GM19043 (cell line): ENCODE measurements at regions not wholly inside any gene's neighbourhood (a gene's known extent, or its start where the extent isn't known, plus 50 kb on each side); places are given as distances from the start of the nearest gene placed in this dataset.
"Not testable (repeated sequence)": the region's sequence is repeated elsewhere in the genome, so short reads cannot be mapped to it uniquely, and the experiment has no call there.

ENCODE experiments used
- ATAC-seq: cut with Tn5 transposase; IDR thresholded peaks from one replicate; pipeline ENCODE4 v1.9.1; 2021; ENCODE audit warnings: low read depth; ENCODE audit not compliant: unreplicated experiment

DNA sequence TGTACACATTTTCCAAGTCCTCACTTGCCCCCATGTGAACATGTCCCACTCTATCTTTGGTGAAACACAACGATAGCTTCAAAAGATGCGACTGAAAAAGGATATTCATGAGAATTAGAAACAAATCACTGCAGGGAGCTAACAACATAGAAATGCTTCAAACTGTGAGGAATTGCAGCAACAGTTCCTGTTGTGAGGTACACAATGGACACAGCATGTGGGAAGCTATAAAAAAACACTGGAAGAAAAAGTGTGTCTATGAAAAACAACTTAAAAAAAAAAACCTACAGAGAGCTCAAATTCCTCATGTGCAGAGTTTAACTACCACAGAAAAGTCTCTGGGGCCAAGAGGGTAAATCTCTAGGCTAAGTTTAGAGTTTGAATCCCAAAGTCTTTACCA lies 51.6 kb upstream of the BLTP1 start:
- ATAC-seq = no peak

DNA sequence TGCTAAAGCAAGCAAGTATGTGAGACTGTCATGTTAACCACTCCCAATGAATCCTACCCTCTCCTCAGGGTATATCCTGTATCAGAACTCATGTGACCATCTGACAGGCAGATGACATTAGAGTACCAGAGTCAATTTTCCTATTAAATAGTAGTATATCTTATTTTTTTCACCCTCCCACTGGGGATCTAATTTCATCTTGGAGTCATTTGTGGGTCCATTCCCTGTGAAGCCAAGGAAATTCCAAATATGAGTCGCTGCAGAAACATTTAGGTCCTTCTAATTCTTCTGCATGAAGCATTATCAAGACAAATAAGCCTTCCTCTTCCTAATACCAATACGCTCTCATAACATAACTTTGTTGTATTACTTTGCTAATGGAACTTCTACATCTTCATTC lies 52.2 kb upstream of the BLTP1 start:
- no peak for ATAC-seq

- no peak for ATAC-seq
These were observed 60.2 kb upstream of the BLTP1 start for GRCh38 chr4:122091836-122092405.

DNA sequence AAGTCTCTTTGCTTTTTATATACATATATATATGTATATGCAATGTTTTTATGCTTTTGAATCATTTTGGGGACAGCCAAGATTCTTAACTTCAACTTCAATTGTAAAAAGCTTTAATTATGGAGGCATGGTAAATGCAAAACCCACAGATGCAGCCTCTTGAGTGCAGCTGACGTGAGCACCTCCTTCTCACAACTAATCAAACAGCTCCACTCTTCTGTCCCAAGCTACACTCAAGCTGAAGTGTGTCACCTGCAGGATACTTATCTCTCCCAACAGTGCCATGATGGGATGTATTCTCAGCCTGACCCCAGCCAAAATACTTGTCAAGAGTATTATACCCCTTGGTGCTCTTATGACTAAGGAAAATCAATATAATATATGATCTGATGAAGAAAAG lies 60.7 kb upstream of the BLTP1 start:
- ATAC-seq = no peak

GRCh38 chr4:122090989-122091388 lies 61.1 kb upstream of the BLTP1 start:
- ATAC-seq = no peak

DNA sequence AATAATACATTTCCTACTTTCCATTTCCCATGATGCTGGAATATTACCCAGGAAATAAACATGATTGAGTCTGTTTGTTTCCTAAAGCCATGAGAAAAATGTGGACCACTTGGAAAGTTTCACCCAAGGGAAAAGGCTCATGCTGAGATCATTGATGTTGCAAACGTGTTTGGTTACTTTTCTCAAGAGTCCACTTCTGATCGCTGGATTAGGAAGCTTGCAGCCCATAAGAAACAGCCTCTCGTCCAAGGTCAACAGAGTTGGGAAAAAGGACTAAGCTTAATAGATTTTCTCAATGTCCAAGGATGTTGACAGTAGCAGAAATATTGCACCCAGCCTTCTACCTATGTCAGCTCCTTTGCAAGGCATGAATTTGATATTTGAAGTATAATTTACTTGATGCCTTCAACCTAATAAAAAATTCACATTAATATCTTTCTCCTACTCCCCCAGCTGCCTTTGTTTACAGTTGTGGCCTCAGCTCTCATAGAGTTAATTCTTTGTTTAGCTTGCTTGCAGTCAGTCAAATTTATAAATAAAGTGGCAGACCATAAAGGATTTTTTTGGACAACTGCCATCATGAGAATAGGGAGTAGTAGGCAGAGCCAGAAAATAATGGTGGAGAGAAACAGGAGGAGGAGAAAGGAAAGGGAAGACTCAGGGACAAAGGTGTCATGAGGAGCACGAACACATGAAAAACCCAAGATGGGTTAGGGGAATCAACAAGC lies 65.6 kb upstream of the BLTP1 start:
- no peak for ATAC-seq

DNA sequence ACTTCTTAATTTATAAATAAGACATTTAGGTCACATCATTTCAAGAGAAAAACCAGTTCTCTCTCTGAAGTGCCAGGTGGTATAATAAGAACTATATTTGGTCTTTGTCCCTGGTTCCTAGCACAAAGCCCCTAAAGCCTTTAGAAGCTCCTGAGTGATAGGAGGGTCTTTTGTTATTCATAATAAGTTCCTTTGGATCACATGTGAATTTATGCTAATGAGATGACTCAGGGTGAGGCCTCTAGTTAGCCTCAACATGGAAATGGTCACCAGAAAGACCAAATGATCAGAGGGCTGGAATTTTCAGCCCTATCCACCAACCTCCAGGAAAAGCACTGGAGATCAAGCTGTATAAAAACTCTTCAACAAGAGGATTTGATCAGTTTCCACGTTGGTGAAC lies 68.1 kb upstream of the BLTP1 start:
- ATAC-seq = no peak

DNA sequence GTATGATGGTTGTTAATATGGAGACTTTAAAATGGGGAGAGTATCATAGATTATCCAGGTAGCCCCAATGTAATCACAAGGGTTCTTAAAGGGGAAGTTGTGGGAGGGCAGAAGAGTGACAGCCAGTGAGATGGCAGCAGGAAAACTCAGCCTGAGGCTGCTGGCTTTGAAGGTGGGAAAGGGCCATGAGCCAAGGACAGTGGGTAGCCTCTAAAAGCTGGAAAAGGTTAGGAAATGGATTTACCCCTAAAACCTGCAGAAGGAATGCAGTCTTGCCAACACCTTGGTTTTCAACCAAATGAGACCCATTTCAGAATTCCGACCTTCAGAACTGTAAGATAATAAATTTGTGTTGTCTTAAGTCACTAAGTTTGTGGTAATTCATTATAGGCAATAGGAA lies 68.8 kb upstream of the BLTP1 start:
- ATAC-seq = no peak

DNA sequence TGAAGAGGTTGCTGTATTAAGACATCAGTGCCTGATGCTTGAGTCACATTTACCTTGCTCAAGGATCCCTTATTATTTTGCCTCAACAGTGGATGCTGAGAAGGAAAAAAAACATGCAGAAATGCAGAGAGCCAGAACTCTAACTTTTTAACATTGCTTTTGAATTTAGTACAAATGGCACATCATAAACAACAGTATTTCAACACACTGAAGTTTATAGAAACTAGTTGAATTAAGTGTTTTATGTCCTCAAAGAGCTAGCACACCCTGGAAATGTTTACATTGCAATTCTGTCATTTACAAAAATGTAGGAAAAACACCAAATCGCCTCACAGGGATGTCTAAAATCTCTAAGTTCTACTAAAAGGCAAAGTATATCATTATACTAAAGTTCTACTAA lies 69.5 kb upstream of the BLTP1 start:
- ATAC-seq = no peak

- not testable (repeated sequence) for ATAC-seq
These were observed 74.5 kb upstream of the BLTP1 start for GRCh38 chr4:122077653-122078052.

DNA sequence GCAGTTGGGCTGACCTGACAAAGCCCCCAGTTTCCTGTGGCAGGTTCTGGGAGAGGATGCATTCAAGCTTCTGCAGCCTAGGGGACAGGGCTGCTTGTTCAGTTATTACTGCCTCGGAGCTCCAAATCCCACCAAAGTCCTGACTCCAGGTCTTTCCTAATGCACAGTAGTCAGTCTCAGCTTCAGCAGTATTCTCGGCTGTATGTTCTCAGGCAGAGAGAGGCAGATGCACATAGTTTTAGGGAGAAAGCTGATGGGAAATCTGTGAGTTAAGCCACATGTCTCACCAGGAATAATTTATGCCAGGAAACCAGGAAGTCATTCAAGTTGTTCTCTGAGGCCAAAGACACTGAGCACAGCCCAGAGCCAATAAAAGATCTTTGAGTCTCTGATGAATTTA lies 75.3 kb upstream of the BLTP1 start:
- ATAC-seq = not testable (repeated sequence)

DNA sequence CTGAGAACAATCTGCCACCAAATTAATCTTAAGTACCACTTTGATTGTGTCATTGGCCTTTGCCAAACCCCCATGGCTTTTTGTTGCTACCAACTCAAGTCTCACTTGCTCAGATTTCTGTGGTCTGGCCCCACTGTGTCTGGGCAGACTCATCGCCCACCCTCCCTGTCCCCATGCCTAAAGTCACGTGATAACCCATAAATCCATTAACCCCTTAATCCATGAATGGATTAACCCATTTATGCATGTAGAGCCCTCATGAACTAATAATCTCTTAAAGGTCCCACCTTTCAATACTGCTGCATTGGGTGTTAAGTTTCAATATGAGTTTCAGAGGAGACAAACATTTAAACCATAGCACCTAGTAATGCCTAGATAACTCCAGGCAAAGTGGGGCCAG lies 78.5 kb upstream of the BLTP1 start:
- ATAC-seq = no peak

- ATAC-seq = no peak
These were observed 86.2 kb upstream of the BLTP1 start for GRCh38 chr4:122065915-122066314.

DNA sequence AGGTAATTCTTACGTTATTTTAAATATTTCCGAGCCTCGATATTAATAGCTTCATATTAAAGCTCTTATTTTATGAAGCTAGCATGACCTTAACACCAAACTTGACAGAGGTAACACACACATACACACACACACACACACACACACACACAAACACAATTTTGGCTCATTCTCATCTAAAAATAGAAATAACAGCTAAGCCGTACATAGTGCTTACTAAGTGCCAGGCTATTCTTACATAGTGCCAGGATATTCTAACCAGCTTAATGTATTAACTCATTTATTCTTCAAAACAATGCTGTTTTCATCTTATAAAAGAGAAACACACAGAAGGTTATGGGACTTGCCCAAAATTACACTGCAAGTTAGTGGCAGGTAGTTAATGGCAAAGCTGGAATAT lies 87.0 kb upstream of the BLTP1 start:
- no peak for ATAC-seq

GRCh38 chr4:122053186-122053585 lies 98.9 kb upstream of the BLTP1 start:
- no peak for ATAC-seq

GRCh38 chr4:122052677-122053076 lies 99.5 kb upstream of the BLTP1 start:
- no peak for ATAC-seq

DNA sequence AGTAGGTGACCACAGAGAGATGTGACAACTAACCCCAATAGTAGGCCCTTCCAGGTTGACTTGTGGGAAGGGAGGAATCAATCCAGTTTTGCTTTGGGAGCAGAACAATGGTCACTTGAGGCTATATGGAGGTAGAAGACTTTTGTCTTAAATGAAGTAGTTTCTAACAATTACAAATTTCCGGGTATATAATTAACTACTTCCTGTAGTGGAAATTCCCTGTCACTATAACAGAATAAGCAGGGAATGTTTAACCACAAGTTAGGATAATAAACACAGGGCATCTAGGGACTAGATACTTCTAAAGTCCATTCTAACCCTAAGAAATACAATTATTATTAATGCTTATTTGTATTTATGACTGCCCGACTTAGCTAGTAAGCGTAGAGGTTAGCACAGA lies 99.0 kb upstream of the TRPC3 start:
- ATAC-seq = no peak

DNA sequence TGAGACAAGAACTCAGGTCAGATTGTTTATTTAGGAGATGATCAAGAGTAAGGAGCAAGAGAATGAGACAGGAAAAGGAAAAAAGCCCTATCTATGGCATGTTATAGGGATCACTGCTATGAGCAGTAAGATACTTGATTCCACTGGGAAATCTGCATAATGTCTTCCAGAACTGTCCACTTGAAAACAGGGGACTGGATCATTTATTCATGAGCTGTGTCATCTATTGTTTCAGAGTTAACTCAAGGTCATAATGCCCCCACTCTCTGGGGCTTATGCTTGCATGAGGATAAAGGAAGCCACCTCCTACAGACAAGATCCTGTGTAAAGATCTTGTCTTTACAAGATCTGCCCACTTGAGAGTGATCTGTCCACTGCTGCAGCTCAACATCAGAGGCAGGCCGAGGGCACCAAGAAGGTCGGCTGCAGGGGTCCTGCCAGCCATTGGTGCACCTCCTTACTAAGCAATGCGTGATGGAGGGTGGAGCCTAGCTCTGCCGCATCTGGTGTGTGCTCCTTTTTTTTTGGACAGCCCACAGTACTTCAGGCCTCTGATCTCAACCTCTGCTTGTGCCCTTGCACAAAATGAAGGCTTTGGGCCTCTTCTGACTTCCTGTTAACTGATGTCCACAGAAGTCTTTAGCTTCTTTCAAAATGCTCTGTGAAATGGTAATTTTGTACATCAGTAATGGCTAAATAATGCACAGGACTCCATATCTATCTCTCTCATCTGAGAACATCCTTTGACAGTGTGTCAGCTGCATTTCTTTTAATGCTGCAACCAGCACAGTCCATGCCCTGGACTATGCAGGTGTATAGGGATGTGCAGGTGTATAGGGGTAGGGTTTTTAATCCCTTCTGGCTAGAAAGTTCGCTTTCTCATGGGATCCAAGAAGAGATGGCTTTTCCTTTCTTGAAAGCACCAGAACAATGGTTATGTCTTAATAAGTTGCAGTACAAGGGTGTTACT lies 95.9 kb upstream of the TRPC3 start:
- ATAC-seq = no peak

DNA sequence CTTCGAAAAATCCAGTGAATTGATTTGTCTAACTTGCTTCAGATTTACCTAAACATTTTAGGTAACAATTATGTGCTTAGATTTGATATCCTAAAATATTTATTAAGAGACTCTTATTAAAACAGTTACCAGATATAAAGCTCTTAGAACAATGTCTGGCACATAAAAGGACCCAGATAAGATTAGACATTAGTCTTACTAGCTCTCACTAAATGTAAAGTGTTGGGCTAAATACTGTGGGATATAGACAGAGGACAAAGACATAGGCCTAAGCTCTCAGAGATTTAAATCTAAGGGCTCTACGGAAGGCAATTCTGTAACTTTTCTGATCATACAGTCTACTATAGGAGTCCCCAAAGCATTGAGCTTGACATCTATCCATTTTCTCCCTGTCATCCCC lies 94.4 kb upstream of the TRPC3 start:
- no peak for ATAC-seq

- ATAC-seq = no peak
These were observed 93.7 kb upstream of the TRPC3 start for GRCh38 chr4:122045533-122045932.

- ATAC-seq = no peak
These were observed 92.6 kb upstream of the TRPC3 start for GRCh38 chr4:122044501-122044900.

DNA sequence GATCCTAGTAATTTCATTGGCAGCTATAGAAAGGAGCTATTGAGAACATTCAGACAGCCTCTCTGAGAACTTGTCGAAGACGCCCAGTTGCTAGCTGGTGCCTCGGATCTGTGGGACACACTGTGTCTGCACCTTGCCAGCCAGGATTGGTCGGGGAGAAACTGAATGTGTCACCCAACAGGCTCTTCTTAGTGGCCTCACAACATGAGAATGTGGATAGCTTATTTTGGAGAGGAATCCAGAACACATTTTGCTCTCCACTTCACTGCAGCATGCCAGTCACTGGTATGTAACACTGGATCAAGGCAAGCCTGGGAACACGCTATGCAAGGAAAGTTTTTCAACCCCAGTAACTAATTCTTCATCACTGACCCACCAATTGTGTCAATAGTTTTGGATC lies 89.5 kb upstream of the TRPC3 start:
- ATAC-seq = no peak
